OCI-LY3 (cell line): ENCODE measurements at regions not wholly inside any gene's neighbourhood (a gene's known extent, or its start where the extent isn't known, plus 50 kb on each side); places are given as distances from the start of the nearest gene placed in this dataset.

Experiments
- H2AFZ ChIP-seq: fragments of 200-600, 300-600 bp; shearing (Covaris generic); 2 replicates; pipeline ENCODE4 v1.6.0; 2014; ENCODE audit warnings: antibody characterized with exemption, low read depth, low read length
- H3K27ac ChIP-seq: fragments of 200-600, 300-600 bp; sonication (generic); 2 replicates; pipeline ENCODE4 v1.5.1; 2014; ENCODE audit warnings: mild to moderate bottlenecking, low read length, moderate library complexity, mixed read lengths
- H3K27me3 ChIP-seq: fragments of 200-600, 300-600 bp; sonication (generic); 2 replicates; pipeline ENCODE4 v1.6.1; 2014; ENCODE audit warnings: low read depth, low read length, mixed read lengths
- H3K36me3 ChIP-seq: fragments of 200-600, 300-600 bp; sonication (generic); replicated peaks from 2 replicates; pipeline ENCODE3; 2014; ENCODE audit warnings: low read depth, low read length, mixed read lengths
- H3K4me1 ChIP-seq: fragments of 300-600, 200-600 bp; sonication (generic); 2 replicates; pipeline ENCODE4 v1.6.1; 2014; ENCODE audit warnings: low read length, mixed read lengths
- H3K4me2 ChIP-seq: fragments of 200-600, 300-600 bp; sonication (generic); 2 replicates; pipeline ENCODE4 v1.6.1; 2014; ENCODE audit warnings: low read length, mixed read lengths
- H3K4me3 ChIP-seq: fragments of 300-600, 200-600 bp; sonication (generic); 2 replicates; pipeline ENCODE4 v1.5.1; 2014; ENCODE audit warnings: antibody characterized with exemption, mild to moderate bottlenecking, low read length, moderate library complexity
- H3K79me2 ChIP-seq: fragments of 300-600, 200-600 bp; shearing (Covaris generic); 2 replicates; pipeline ENCODE4 v1.6.1; 2014; ENCODE audit warnings: mild to moderate bottlenecking, low read length, mixed read lengths
- H3K9ac ChIP-seq: fragments of 300-600, 200-600 bp; shearing (Covaris generic); 2 replicates; pipeline ENCODE4 v1.6.0; 2014; ENCODE audit warnings: mild to moderate bottlenecking, low read length, moderate library complexity
- H3K9me3 ChIP-seq: fragments of 200-600, 300-600 bp; shearing (Covaris generic); 2 replicates; pipeline ENCODE4 v1.6.1; 2014; ENCODE audit warnings: low read length, mixed read lengths; ENCODE audit not compliant: insufficient read depth
- H4K20me1 ChIP-seq: fragments of 200-600, 300-600 bp; sonication (generic); 2 replicates; pipeline ENCODE4 v1.6.1; 2016; ENCODE audit warnings: low read length, mixed read lengths; ENCODE audit not compliant: insufficient read depth
- EZH2phosphoT487 ChIP-seq: fragments of 200-600 bp; shearing (Covaris generic); IDR thresholded peaks from 2 replicates; pipeline ENCODE4 v1.6.1; 2018; ENCODE audit warnings: antibody characterized with exemption, mixed run types, low read depth
- TF ChIP-seq, protein P1 (sequence below): fragments of 200-600, 300-600 bp; sonication (generic); IDR thresholded peaks from 2 replicates; pipeline ENCODE4 v1.5.1; 2014; ENCODE audit warnings: antibody characterized with exemption, low read length, low read depth

DNA sequence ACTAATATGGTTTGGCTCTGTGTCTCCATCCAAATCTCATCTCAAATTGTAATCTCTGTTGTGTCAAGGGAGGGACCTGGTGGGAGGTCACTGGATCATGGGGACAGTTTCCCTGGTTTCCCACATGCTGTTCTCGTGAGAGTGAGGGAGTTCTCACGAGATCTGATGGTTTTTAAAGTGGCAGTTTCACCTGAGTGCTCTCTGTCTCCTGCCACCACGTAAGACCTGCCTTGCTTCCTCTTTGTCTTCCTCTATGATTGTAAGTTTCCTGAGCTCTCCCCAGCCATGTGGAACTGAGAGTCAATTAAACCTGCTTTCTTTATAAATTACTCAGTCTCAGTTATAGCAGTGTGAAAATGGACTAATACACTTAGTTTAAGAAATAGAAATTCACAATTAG, 228.9 kb downstream of the CD47 start:
- peak overlapping the region; percentile 59 for H3K4me2 ChIP-seq
- peak overlapping the region; percentile 20; the same call in 1 of the 2 replicates for H3K4me3 ChIP-seq
- TF ChIP-seq, protein P1, sequence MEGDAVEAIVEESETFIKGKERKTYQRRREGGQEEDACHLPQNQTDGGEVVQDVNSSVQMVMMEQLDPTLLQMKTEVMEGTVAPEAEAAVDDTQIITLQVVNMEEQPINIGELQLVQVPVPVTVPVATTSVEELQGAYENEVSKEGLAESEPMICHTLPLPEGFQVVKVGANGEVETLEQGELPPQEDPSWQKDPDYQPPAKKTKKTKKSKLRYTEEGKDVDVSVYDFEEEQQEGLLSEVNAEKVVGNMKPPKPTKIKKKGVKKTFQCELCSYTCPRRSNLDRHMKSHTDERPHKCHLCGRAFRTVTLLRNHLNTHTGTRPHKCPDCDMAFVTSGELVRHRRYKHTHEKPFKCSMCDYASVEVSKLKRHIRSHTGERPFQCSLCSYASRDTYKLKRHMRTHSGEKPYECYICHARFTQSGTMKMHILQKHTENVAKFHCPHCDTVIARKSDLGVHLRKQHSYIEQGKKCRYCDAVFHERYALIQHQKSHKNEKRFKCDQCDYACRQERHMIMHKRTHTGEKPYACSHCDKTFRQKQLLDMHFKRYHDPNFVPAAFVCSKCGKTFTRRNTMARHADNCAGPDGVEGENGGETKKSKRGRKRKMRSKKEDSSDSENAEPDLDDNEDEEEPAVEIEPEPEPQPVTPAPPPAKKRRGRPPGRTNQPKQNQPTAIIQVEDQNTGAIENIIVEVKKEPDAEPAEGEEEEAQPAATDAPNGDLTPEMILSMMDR, result no peak
- TF ChIP-seq EZH2phosphoT487, result no peak
- H4K20me1 ChIP-seq, result no peaks in the 10 kb centered on the region
- no peaks in the 10 kb centered on the region for H3K79me2 ChIP-seq
- no peaks in the 10 kb centered on the region for H3K9me3 ChIP-seq
- H3K9ac ChIP-seq, result no peak overlapping the region
- peak overlapping the region; percentile 64; the same call in 1 of the 2 replicates for H2AFZ ChIP-seq
- H3K27ac ChIP-seq, result no peak overlapping the region
- H3K27me3 ChIP-seq, result peaks cover under 1% of the 10 kb centered on the region; the same call in 1 of the 2 replicates
- no peaks in the 10 kb centered on the region for H3K36me3 ChIP-seq
- H3K4me1 ChIP-seq, result peaks cover 14% of the 10 kb centered on the region

DNA sequence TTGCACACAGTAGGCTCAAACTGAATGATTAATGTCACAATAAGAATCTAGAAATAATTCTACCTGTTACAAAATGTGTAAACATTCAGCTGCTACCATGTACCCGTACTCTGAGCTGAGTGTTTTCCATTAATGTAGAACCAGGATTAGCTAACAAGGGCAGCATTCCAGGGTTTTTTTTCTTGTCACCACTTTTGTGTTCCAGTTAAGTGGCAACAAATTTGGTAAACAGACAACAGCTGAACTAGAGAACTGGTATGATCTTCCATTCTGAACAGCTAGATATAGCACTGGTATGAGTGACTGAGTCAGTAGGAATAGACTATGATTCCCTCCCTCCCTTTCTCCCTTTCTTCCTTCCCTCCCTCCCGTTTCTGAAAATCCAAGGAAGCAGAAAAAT, 229.4 kb downstream of the CD47 start:
- H3K9me3 ChIP-seq, result no peaks in the 10 kb centered on the region
- peaks cover 14% of the 10 kb centered on the region for H3K4me1 ChIP-seq
- no peak overlapping the region for H3K9ac ChIP-seq
- H3K4me2 ChIP-seq, result peak overlapping the region; percentile 50
- no peak overlapping the region for H3K27ac ChIP-seq
- H3K4me3 ChIP-seq, result peak overlapping the region; percentile 20; the same call in 1 of the 2 replicates
- no peaks in the 10 kb centered on the region for H3K36me3 ChIP-seq
- peak overlapping the region; percentile 64; the same call in 1 of the 2 replicates for H2AFZ ChIP-seq
- H3K27me3 ChIP-seq, result peaks cover 5% of the 10 kb centered on the region
- H4K20me1 ChIP-seq, result no peaks in the 10 kb centered on the region
- H3K79me2 ChIP-seq, result no peaks in the 10 kb centered on the region
- no peak for TF ChIP-seq EZH2phosphoT487
- TF ChIP-seq, protein P1, result no peak
